ENCODE measurements at regions not wholly inside any gene's neighbourhood (a gene's known extent, or its start where the extent isn't known, plus 50 kb on each side); places are given as distances from the start of the nearest gene placed in this dataset.

DNA sequence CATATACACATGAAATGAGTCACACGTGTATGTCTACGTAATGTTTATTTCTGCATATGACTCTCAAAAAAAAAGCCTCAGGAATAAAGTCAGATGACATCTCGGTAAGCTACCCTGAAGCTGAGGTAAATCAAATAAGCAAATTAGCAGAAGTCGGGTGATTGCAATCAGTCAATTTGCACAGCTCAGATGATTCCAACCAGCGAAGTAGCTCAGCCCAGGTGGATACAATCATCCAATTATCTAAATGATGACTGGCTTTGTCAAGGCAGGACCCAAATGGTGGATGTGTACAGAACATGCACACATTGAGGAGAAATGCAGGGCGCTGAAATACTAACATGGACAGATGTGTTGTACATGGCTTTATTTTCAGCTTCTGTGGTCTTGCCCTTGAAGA lies 148.5 kb downstream of the ZNF486 start:
- TF ChIP-seq SIN3A (IDR thresholded peaks at IDR 0.05; ENCODE audit: borderline replicate concordance, insufficient read depth, low read length) = no peak
- no peak for TF ChIP-seq TAF1 (IDR thresholded peaks at IDR 0.05; ENCODE audit: borderline replicate concordance, insufficient read depth, low read length)
- no peak for TF ChIP-seq FOXP2 (optimal IDR thresholded peaks at IDR 0.05; ENCODE audit: borderline replicate concordance, extremely low read depth, extremely low read length, insufficient read depth)
- TF ChIP-seq, protein P1, sequence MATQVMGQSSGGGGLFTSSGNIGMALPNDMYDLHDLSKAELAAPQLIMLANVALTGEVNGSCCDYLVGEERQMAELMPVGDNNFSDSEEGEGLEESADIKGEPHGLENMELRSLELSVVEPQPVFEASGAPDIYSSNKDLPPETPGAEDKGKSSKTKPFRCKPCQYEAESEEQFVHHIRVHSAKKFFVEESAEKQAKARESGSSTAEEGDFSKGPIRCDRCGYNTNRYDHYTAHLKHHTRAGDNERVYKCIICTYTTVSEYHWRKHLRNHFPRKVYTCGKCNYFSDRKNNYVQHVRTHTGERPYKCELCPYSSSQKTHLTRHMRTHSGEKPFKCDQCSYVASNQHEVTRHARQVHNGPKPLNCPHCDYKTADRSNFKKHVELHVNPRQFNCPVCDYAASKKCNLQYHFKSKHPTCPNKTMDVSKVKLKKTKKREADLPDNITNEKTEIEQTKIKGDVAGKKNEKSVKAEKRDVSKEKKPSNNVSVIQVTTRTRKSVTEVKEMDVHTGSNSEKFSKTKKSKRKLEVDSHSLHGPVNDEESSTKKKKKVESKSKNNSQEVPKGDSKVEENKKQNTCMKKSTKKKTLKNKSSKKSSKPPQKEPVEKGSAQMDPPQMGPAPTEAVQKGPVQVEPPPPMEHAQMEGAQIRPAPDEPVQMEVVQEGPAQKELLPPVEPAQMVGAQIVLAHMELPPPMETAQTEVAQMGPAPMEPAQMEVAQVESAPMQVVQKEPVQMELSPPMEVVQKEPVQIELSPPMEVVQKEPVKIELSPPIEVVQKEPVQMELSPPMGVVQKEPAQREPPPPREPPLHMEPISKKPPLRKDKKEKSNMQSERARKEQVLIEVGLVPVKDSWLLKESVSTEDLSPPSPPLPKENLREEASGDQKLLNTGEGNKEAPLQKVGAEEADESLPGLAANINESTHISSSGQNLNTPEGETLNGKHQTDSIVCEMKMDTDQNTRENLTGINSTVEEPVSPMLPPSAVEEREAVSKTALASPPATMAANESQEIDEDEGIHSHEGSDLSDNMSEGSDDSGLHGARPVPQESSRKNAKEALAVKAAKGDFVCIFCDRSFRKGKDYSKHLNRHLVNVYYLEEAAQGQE (IDR thresholded peaks at IDR 0.05; ENCODE audit: insufficient read depth in 1 of 2, low read depth in 2 of 2, low read length in 2 of 2) = no peak
- TF ChIP-seq POLR2AphosphoS5 (IDR thresholded peaks at IDR 0.05; ENCODE audit: low read depth, low read length) = no peak

GRCh38 chr19:20313894-20314293 lies 146.9 kb downstream of the ZNF486 start:
- TF ChIP-seq TAF1 (IDR thresholded peaks at IDR 0.05; ENCODE audit: borderline replicate concordance, insufficient read depth, low read length) (no peak), FOXP2 (optimal IDR thresholded peaks at IDR 0.05; ENCODE audit: borderline replicate concordance, extremely low read depth, extremely low read length, insufficient read depth) (no peak), POLR2AphosphoS5 (IDR thresholded peaks at IDR 0.05; ENCODE audit: low read depth, low read length) (no peak), SIN3A (IDR thresholded peaks at IDR 0.05; ENCODE audit: borderline replicate concordance, insufficient read depth, low read length) (no peak)
- TF ChIP-seq, protein P1 (IDR thresholded peaks at IDR 0.05; ENCODE audit: insufficient read depth in 1 of 2, low read depth in 2 of 2, low read length in 2 of 2) = no peak

GRCh38 chr19:20307127-20307526 lies 140.1 kb downstream of the ZNF486 start:
- TF ChIP-seq FOXP2 (optimal IDR thresholded peaks at IDR 0.05; ENCODE audit: borderline replicate concordance, extremely low read depth, extremely low read length, insufficient read depth) (no peak), POLR2AphosphoS5 (IDR thresholded peaks at IDR 0.05; ENCODE audit: low read depth, low read length) (no peak), SIN3A (IDR thresholded peaks at IDR 0.05; ENCODE audit: borderline replicate concordance, insufficient read depth, low read length) (no peak), TAF1 (IDR thresholded peaks at IDR 0.05; ENCODE audit: borderline replicate concordance, insufficient read depth, low read length) (no peak)
- TF ChIP-seq, protein P1 (IDR thresholded peaks at IDR 0.05; ENCODE audit: insufficient read depth in 1 of 2, low read depth in 2 of 2, low read length in 2 of 2) = no peak

GRCh38 chr19:20294181-20294580 lies 127.2 kb downstream of the ZNF486 start:
- TF ChIP-seq SIN3A (IDR thresholded peaks at IDR 0.05; ENCODE audit: borderline replicate concordance, insufficient read depth, low read length) (no peak), FOXP2 (optimal IDR thresholded peaks at IDR 0.05; ENCODE audit: borderline replicate concordance, extremely low read depth, extremely low read length, insufficient read depth) (no peak), POLR2AphosphoS5 (IDR thresholded peaks at IDR 0.05; ENCODE audit: low read depth, low read length) (no peak), TAF1 (IDR thresholded peaks at IDR 0.05; ENCODE audit: borderline replicate concordance, insufficient read depth, low read length) (no peak)
- TF ChIP-seq, protein P1 (IDR thresholded peaks at IDR 0.05; ENCODE audit: insufficient read depth in 1 of 2, low read depth in 2 of 2, low read length in 2 of 2) = no peak

GRCh38 chr19:20289186-20289585 lies 122.2 kb downstream of the ZNF486 start:
- TF ChIP-seq, protein P1 (IDR thresholded peaks at IDR 0.05; ENCODE audit: insufficient read depth in 1 of 2, low read depth in 2 of 2, low read length in 2 of 2) = no peak
- TF ChIP-seq FOXP2 (optimal IDR thresholded peaks at IDR 0.05; ENCODE audit: borderline replicate concordance, extremely low read depth, extremely low read length, insufficient read depth) = no peak
- TF ChIP-seq TAF1 (IDR thresholded peaks at IDR 0.05; ENCODE audit: borderline replicate concordance, insufficient read depth, low read length) = no peak
- no peak for TF ChIP-seq SIN3A (IDR thresholded peaks at IDR 0.05; ENCODE audit: borderline replicate concordance, insufficient read depth, low read length)
- TF ChIP-seq POLR2AphosphoS5 (IDR thresholded peaks at IDR 0.05; ENCODE audit: low read depth, low read length) = no peak

Data from PFSK-1 (cell line).